HepG2 (cell line): ENCODE measurements at regions not wholly inside any gene's neighbourhood (a gene's known extent, or its start where the extent isn't known, plus 50 kb on each side); places are given as distances from the start of the nearest gene placed in this dataset.

Experiments
- ATAC-seq: fragments of 200-7000 bp; cut with Tn5 transposase; 3 replicates; pipeline ENCODE4 v1.9.1; 2020; ENCODE audit warnings: mild to moderate bottlenecking, moderate library complexity
- BruUV-seq: library from RNA; stranded (reverse); fragments of 400-500 nt; replicated peaks from 2 replicates; lab custom pipeline; 2021; lab: Mats Ljungman, UMichigan
- CTCF ChIA-PET: fragments of 300-600 bp; formaldehyde crosslinking; extraction: SDS; loops from one replicate; lab custom pipeline; 2021; ENCODE audit warnings: low total read pairs, inconsistent platforms, low intra/inter-chr PET ratio; lab: Yijun Ruan, JAX
- POLR2A ChIA-PET: fragments of 350-600 bp; sonication (Branson Sonifier 250); formaldehyde crosslinking; loops from one replicate; lab custom pipeline; 2020; ENCODE audit warnings: antibody characterized with exemption, inconsistent platforms; lab: Yijun Ruan, JAX
- DNase-seq: peaks from one replicate; pipeline ENCODE4 v3.0.0-alpha.2; 2015; ENCODE audit warnings: low spot score
- FAIRE-seq: peaks from 3 replicates; lab custom pipeline; 2011; peaks lifted over from hg19 to GRCh38; lab: Jason Lieb, UNC
- H2AFZ ChIP-seq: one replicate; pipeline ENCODE4 v1.6.1; 2011; ENCODE audit warnings: low read length, inconsistent platforms
- H3K27ac ChIP-seq: fragments of 300-600 bp; 3 replicates; pipeline ENCODE4 v1.8.0; 2011; ENCODE audit warnings: mixed run types, mild to moderate bottlenecking, mixed read lengths, low read length, inconsistent platforms; ENCODE audit not compliant: insufficient read depth; ENCODE audit errors: extremely low read length
- H3K27me3 ChIP-seq, 2 experiments: fragments of 200-600 bp in 1 of 2; 2 replicates in 1 of 2; 3 replicates in 1 of 2; pipeline versions ENCODE4 v1.6.0 to v1.8.0; 2011; ENCODE audit warnings: low read length in 2 of 2, mild to moderate bottlenecking in 2 of 2, moderate library complexity in 2 of 2, inconsistent platforms in 1 of 2; ENCODE audit not compliant: insufficient read depth in 2 of 2, control insufficient read depth in 1 of 2
- H3K36me3 ChIP-seq, 2 experiments: fragments of 200-600 bp in 1 of 2; replicated peaks in 1 of 2; 2 replicates in 1 of 2; 3 replicates in 1 of 2; pipeline versions ENCODE4 v1.5.1 to v1.8.0; 2011; ENCODE audit warnings: low read length in 2 of 2, inconsistent platforms in 1 of 2; ENCODE audit not compliant: insufficient read depth in 2 of 2, control insufficient read depth in 1 of 2
- H3K4me1 ChIP-seq: 2 replicates; pipeline ENCODE4 v1.5.1; 2012; ENCODE audit warnings: low read length, inconsistent platforms; ENCODE audit not compliant: insufficient read depth
- H3K4me2 ChIP-seq: 2 replicates; pipeline ENCODE4 v1.6.0; 2011; ENCODE audit warnings: low read depth, low read length, inconsistent platforms
- H3K4me3 ChIP-seq, 3 experiments: fragments of 200-600 bp in 1 of 3; sonication (generic), shearing (Covaris generic) in 1 of 3; replicated peaks in 1 of 3; 2 replicates each; pipeline ENCODE4 v1.5.1; 2011 to 2016; ENCODE audit warnings: low read length in 3 of 3, inconsistent platforms in 2 of 3, low read depth in 2 of 3, mild to moderate bottlenecking in 2 of 3, control low read depth in 1 of 3, mixed read lengths in 1 of 3; ENCODE audit not compliant: insufficient read depth in 1 of 3
- H3K79me2 ChIP-seq: one replicate; pipeline ENCODE4 v1.6.1; 2011; ENCODE audit warnings: low read length, inconsistent platforms; ENCODE audit not compliant: insufficient read depth
- H3K9ac ChIP-seq: 2 replicates; pipeline ENCODE4 v1.6.0; 2011; ENCODE audit warnings: mild to moderate bottlenecking, low read depth, low read length, inconsistent platforms; ENCODE audit not compliant: insufficient read depth
- H3K9me3 ChIP-seq: 2 replicates; pipeline ENCODE4 v1.5.1; 2012; ENCODE audit warnings: mild to moderate bottlenecking, low read length
- H4K20me1 ChIP-seq: 2 replicates; pipeline ENCODE4 v1.6.0; 2011; ENCODE audit warnings: inconsistent platforms, mild to moderate bottlenecking, low read length, moderate library complexity; ENCODE audit not compliant: insufficient read depth
- AGO1 ChIP-seq: fragments of 200-400 bp; formaldehyde crosslinking; IDR thresholded peaks from 2 replicates; pipeline ENCODE4 v1.6.1; 2017; ENCODE audit warnings: mild to moderate bottlenecking, low read depth, low read length, moderate library complexity; ENCODE audit not compliant: poor library complexity, severe bottlenecking
- AKAP8 ChIP-seq: sonication (generic); formaldehyde crosslinking; IDR thresholded peaks from 2 replicates; pipeline ENCODE4 v1.5.1; 2020; ENCODE audit warnings: mild to moderate bottlenecking, missing genetic modification reagents
- ATF7 ChIP-seq, 2 experiments: fragments of 450-650 bp in 1 of 2; sonication (generic) in 1 of 2; formaldehyde crosslinking in 1 of 2; IDR thresholded peaks; 2 replicates each; pipeline versions ENCODE4 v1.4.0 to v1.6.1; 2016 to 2020; ENCODE audit warnings: antibody characterized with exemption in 1 of 2, mild to moderate bottlenecking in 1 of 2, missing genetic modification reagents in 1 of 2
- ATF7-NPFF ChIP-seq: sonication (generic); formaldehyde crosslinking; IDR thresholded peaks from 2 replicates; pipeline ENCODE4 v1.8.1; 2023; ENCODE audit warnings: mild to moderate bottlenecking, low read depth, missing genetic modification reagents, moderate library complexity
- CC2D1A ChIP-seq: sonication (generic); formaldehyde crosslinking; IDR thresholded peaks from 2 replicates; pipeline ENCODE4 v1.8.1; 2023; ENCODE audit warnings: mild to moderate bottlenecking, missing genetic modification reagents
- FOXJ3 ChIP-seq: sonication (generic); formaldehyde crosslinking; IDR thresholded peaks from 2 replicates; pipeline ENCODE4 v1.4.0; 2020; ENCODE audit warnings: missing genetic modification reagents, mild to moderate bottlenecking, borderline replicate concordance
- GABPB1 ChIP-seq: IDR thresholded peaks from 2 replicates; pipeline ENCODE4 v1.6.1; 2016; ENCODE audit warnings: mild to moderate bottlenecking, missing genetic modification reagents, moderate library complexity, missing compliant biosample characterization
- MLLT10 ChIP-seq: sonication (generic); formaldehyde crosslinking; IDR thresholded peaks from 2 replicates; pipeline ENCODE4 v1.4.0; 2020; ENCODE audit warnings: missing genetic modification reagents
- NPAS2 ChIP-seq: sonication (generic); formaldehyde crosslinking; IDR thresholded peaks from 2 replicates; pipeline ENCODE4 v1.8.0; 2022; ENCODE audit warnings: mild to moderate bottlenecking, missing genetic modification reagents, borderline replicate concordance
- POGZ ChIP-seq: sonication (generic); formaldehyde crosslinking; IDR thresholded peaks from 2 replicates; pipeline ENCODE4 v1.4.0; 2020; ENCODE audit warnings: mild to moderate bottlenecking, missing genetic modification reagents
- SALL1 ChIP-seq: sonication (generic); formaldehyde crosslinking; IDR thresholded peaks from 2 replicates; pipeline ENCODE4 v1.8.0; 2022; ENCODE audit warnings: mild to moderate bottlenecking, missing genetic modification reagents
- SAP130 ChIP-seq: IDR thresholded peaks from 2 replicates; pipeline ENCODE4 v1.6.1; 2016; ENCODE audit warnings: low read depth
- ZKSCAN1 ChIP-seq: fragments of 150-350 bp; IDR thresholded peaks from 2 replicates; pipeline ENCODE4 v1.6.1; 2014; ENCODE audit warnings: low read length
- ZNF138 ChIP-seq: sonication (generic); formaldehyde crosslinking; IDR thresholded peaks from 2 replicates; pipeline ENCODE4 v1.5.0; 2020; ENCODE audit warnings: mild to moderate bottlenecking, low read depth, missing genetic modification reagents
- ZNF207 ChIP-seq: fragments of 450-650 bp; IDR thresholded peaks from 2 replicates; pipeline ENCODE4 v1.6.1; 2016; ENCODE audit warnings: antibody characterized with exemption, borderline replicate concordance
- ZNF841 ChIP-seq: sonication (generic); formaldehyde crosslinking; IDR thresholded peaks from 2 replicates; pipeline ENCODE4 v1.8.1; 2023; ENCODE audit warnings: missing genetic modification reagents, borderline replicate concordance
- WGBS: methylation state at CpG from one replicate; pipeline ENCODE4 v1.1.6; 2017; ENCODE audit warnings: low lambda C conversion rate; 5-methylcytosine and 5-hydroxymethylcytosine counted together
- in situ Hi-C: cut with HindIII; loops from 2 replicates; pipeline ENCODE4 v1.10.0; 2017; ENCODE audit warnings: low pct_unique_long_range_greater_than_20kb; ENCODE audit not compliant: extremely low pct_ligation_motif_present
- intact Hi-C: fragments of 100-400 bp; cut with micrococcal nuclease; formaldehyde crosslinking; loops from one replicate; pipeline ENCODE4 v1.10.0; 2022; ENCODE audit not compliant: unreplicated experiment
- TF ChIP-seq, protein P1 (sequence below): sonication (generic); formaldehyde crosslinking; IDR thresholded peaks from 2 replicates; pipeline ENCODE4 v1.5.0; 2020; ENCODE audit warnings: mild to moderate bottlenecking, missing genetic modification reagents
- TF ChIP-seq, protein P2 (sequence below): sonication (generic); formaldehyde crosslinking; IDR thresholded peaks from 2 replicates; pipeline ENCODE4 v1.8.0; 2022; ENCODE audit warnings: missing genetic modification reagents, low read depth, mild to moderate bottlenecking, borderline replicate concordance
- TF ChIP-seq, protein P3 (sequence below): sonication (generic); formaldehyde crosslinking; IDR thresholded peaks from 2 replicates; pipeline ENCODE4 v1.5.0; 2020; ENCODE audit warnings: mild to moderate bottlenecking, low read depth, missing genetic modification reagents, borderline replicate concordance
- TF ChIP-seq, protein P4 (sequence below): sonication (generic); formaldehyde crosslinking; IDR thresholded peaks from 2 replicates; pipeline ENCODE4 v1.4.0; 2020; ENCODE audit warnings: missing genetic modification reagents
- TF ChIP-seq, protein P5 (sequence below): sonication (generic); formaldehyde crosslinking; IDR thresholded peaks from 2 replicates; pipeline ENCODE4 v1.8.1; 2023; ENCODE audit warnings: mild to moderate bottlenecking, missing genetic modification reagents, borderline replicate concordance

DNA sequence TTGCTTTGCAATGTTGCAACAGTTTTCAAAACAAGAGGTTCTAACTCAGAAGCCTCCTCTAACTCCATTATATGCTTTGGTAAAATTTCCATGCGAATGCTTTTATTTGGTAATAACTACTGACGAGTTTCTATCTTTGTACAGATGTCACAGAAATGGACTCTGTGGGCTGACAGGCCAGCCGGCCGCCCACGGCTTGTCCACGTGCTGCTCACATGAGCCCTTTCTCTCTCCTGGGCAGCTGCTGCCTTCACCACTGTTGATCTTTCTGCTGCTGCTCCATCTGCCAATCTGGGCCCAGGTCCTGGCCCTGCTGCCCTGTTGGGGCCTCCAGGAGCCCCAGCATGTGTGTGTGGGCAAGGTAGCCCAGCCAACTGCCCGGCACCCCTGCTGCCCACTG lies 168.2 kb upstream of the TMEM132C start (continued):
- TF ChIP-seq SALL1 (CRISPR knock-in tag) (peak; percentile 24; the same call in 1 of the 2 replicates), MLLT10 (CRISPR knock-in tag) (no peak), GABPB1 (CRISPR knock-in tag) (peak; percentile 18; the same call in 1 of the 2 replicates), CC2D1A (CRISPR knock-in tag) (no peak)
- TF ChIP-seq, protein P1, sequence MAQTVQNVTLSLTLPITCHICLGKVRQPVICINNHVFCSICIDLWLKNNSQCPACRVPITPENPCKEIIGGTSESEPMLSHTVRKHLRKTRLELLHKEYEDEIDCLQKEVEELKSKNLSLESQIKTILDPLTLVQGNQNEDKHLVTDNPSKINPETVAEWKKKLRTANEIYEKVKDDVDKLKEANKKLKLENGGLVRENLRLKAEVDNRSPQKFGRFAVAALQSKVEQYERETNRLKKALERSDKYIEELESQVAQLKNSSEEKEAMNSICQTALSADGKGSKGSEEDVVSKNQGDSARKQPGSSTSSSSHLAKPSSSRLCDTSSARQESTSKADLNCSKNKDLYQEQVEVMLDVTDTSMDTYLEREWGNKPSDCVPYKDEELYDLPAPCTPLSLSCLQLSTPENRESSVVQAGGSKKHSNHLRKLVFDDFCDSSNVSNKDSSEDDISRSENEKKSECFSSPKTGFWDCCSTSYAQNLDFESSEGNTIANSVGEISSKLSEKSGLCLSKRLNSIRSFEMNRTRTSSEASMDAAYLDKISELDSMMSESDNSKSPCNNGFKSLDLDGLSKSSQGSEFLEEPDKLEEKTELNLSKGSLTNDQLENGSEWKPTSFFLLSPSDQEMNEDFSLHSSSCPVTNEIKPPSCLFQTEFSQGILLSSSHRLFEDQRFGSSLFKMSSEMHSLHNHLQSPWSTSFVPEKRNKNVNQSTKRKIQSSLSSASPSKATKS (CRISPR knock-in tag): no peak
- TF ChIP-seq, protein P2, sequence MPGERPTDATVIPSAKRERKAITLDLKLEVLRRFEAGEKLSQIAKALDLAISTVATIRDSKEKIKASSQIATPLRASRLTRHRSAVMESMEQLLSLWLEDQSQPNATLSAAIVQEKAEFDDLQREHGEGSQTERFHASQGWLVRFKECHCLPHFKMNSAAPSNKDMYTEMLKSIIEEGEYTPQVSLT (CRISPR knock-in tag): no peak

DNA sequence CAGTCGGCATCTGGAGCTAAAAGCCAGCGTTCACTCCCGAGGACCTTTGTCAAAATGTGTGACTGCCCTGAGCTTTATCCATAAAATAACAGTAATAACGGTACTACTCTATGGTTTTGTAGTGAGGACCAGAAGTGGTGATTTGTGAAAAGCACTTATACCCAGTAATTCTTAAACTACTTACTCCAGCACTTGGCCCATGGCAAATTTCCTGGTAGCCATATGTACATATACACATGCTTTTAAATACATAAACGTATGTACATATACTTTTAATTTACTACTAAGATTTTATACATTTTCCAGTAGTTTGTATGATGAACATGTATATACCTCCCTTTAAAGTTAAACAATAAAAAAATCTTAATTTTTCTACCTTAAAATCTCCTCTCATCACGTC lies 163.8 kb upstream of the TMEM132C start:
- 29% methylated on average over 6 of the region's 6 CpGs for WGBS
- H3K4me3 ChIP-seq: no peak overlapping the region
- H3K4me1 ChIP-seq: no peaks in the 10 kb centered on the region
- DNase-seq (no peak), ATAC-seq (no peak), FAIRE-seq (no peak)
- H2AFZ ChIP-seq: no peak overlapping the region
- no peaks in the 10 kb centered on the region for H3K9me3 ChIP-seq
- BruUV-seq: no TSS peak
- in situ Hi-C loops: no loop called here
- H3K27ac ChIP-seq: no peak overlapping the region
- H4K20me1 ChIP-seq: no peaks in the 10 kb centered on the region
- no peak overlapping the region for H3K4me2 ChIP-seq
- no peaks in the 10 kb centered on the region for H3K36me3 ChIP-seq
- no peak overlapping the region for H3K9ac ChIP-seq
- intact Hi-C loops: no loop called here
- POLR2A ChIA-PET: no interaction called here
- H3K27me3 ChIP-seq: no peaks in the 10 kb centered on the region
- CTCF ChIA-PET: no interaction called here
- no peaks in the 10 kb centered on the region for H3K79me2 ChIP-seq
- TF ChIP-seq POGZ (CRISPR knock-in tag): no peak
- TF ChIP-seq, protein P3, sequence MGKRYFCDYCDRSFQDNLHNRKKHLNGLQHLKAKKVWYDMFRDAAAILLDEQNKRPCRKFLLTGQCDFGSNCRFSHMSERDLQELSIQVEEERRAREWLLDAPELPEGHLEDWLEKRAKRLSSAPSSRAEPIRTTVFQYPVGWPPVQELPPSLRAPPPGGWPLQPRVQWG (CRISPR knock-in tag): no peak
- TF ChIP-seq, protein P4, sequence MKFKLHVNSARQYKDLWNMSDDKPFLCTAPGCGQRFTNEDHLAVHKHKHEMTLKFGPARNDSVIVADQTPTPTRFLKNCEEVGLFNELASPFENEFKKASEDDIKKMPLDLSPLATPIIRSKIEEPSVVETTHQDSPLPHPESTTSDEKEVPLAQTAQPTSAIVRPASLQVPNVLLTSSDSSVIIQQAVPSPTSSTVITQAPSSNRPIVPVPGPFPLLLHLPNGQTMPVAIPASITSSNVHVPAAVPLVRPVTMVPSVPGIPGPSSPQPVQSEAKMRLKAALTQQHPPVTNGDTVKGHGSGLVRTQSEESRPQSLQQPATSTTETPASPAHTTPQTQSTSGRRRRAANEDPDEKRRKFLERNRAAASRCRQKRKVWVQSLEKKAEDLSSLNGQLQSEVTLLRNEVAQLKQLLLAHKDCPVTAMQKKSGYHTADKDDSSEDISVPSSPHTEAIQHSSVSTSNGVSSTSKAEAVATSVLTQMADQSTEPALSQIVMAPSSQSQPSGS (CRISPR knock-in tag): no peak
- TF ChIP-seq SAP130 (CRISPR knock-in tag): no peak
- no peak for TF ChIP-seq ATF7 (IDR thresholded peaks at IDR 0.05)
- TF ChIP-seq ATF7 (CRISPR knock-in tag; IDR thresholded peaks at IDR 0.05): no peak
- no peak for TF ChIP-seq FOXJ3 (CRISPR knock-in tag)
- TF ChIP-seq ATF7-NPFF (CRISPR knock-in tag): no peak
- TF ChIP-seq AGO1: no peak
- no peak for TF ChIP-seq AKAP8 (CRISPR knock-in tag)
- TF ChIP-seq ZKSCAN1: no peak
- TF ChIP-seq NPAS2 (CRISPR knock-in tag): no peak
- no peak for TF ChIP-seq ZNF138
- TF ChIP-seq, protein P5, sequence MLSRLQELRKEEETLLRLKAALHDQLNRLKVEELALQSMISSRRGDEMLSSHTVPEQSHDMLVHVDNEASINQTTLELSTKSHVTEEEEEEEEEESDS (CRISPR knock-in tag): no peak
- TF ChIP-seq ZNF207: no peak
- TF ChIP-seq ZNF841 (CRISPR knock-in tag): no peak
